Sigmoid colon (tissue), 3 donors: ENCODE measurements at regions not wholly inside any gene's neighbourhood (a gene's known extent, or its start where the extent isn't known, plus 50 kb on each side); places are given as distances from the start of the nearest gene placed in this dataset.

ENCODE experiments used
- POLR2A ChIP-seq, 2 donors: fragments of 450-650 bp; IDR thresholded peaks; one replicate each; pipeline ENCODE4 v1.6.1; 2016; ENCODE audit warnings: antibody characterized with exemption in 2 of 2, mild to moderate bottlenecking in 2 of 2, moderate library complexity in 2 of 2
- TF ChIP-seq, protein P1 (sequence below), 4 experiments: fragments of 450-650 bp in 3 of 4; fragments of 200-600 bp in 1 of 4; IDR thresholded peaks; one replicate each; pipeline ENCODE4 v1.5.1; 2016 to 2019; ENCODE audit warnings: antibody characterized with exemption in 4 of 4, mild to moderate bottlenecking in 3 of 4, moderate library complexity in 2 of 4

GRCh38 chr6:159470397-159470796 is 222.6 kb downstream of the SOD2 start:
- TF ChIP-seq, protein P1, sequence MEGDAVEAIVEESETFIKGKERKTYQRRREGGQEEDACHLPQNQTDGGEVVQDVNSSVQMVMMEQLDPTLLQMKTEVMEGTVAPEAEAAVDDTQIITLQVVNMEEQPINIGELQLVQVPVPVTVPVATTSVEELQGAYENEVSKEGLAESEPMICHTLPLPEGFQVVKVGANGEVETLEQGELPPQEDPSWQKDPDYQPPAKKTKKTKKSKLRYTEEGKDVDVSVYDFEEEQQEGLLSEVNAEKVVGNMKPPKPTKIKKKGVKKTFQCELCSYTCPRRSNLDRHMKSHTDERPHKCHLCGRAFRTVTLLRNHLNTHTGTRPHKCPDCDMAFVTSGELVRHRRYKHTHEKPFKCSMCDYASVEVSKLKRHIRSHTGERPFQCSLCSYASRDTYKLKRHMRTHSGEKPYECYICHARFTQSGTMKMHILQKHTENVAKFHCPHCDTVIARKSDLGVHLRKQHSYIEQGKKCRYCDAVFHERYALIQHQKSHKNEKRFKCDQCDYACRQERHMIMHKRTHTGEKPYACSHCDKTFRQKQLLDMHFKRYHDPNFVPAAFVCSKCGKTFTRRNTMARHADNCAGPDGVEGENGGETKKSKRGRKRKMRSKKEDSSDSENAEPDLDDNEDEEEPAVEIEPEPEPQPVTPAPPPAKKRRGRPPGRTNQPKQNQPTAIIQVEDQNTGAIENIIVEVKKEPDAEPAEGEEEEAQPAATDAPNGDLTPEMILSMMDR (IDR thresholded peaks at IDR 0.05): no peak
- no peak for TF ChIP-seq POLR2A (IDR thresholded peaks at IDR 0.05)
